Kidney (tissue), 13 donors: ENCODE measurements at regions not wholly inside any gene's neighbourhood (a gene's known extent, or its start where the extent isn't known, plus 50 kb on each side); places are given as distances from the start of the nearest gene placed in this dataset.

ENCODE experiments used
- DNase-seq, 5 donors: peaks; one replicate each; pipeline ENCODE4 v3.0.0-alpha.2; 2013 to 2020
- FAIRE-seq: peaks from 2 replicates; lab custom pipeline; 2012; peaks lifted over from hg19 to GRCh38; lab: Jason Lieb, UNC
- H3K27ac ChIP-seq, 2 donors: one replicate each; pipeline ENCODE4 v1.7.0; 2013; ENCODE audit warnings: low read depth in 2 of 2, low read length in 2 of 2, inconsistent platforms in 1 of 2
- H3K27me3 ChIP-seq: one replicate; pipeline ENCODE4 v1.7.1; 2013; ENCODE audit warnings: low read length, inconsistent platforms; ENCODE audit not compliant: control insufficient read depth, insufficient read depth
- H3K36me3 ChIP-seq, 3 donors: one replicate each; pipeline versions ENCODE4 v1.7.0 to v1.7.1; 2013; ENCODE audit warnings: low read length in 3 of 3, control low read depth in 1 of 3, inconsistent platforms in 1 of 3; ENCODE audit not compliant: insufficient read depth in 3 of 3, control insufficient read depth in 2 of 3
- H3K4me1 ChIP-seq, 3 donors: one replicate each; pipeline versions ENCODE4 v1.7.0 to v1.7.1; 2013; ENCODE audit warnings: low read length in 3 of 3, inconsistent platforms in 1 of 3, low read depth in 1 of 3; ENCODE audit not compliant: control insufficient read depth in 2 of 3, insufficient read depth in 2 of 3
- H3K4me3 ChIP-seq, 3 donors: one replicate each; pipeline versions ENCODE4 v1.7.0 to v1.8.1; 2013; ENCODE audit warnings: low read length in 3 of 3, control low read depth in 1 of 3, inconsistent platforms in 1 of 3
- H3K9ac ChIP-seq, 3 donors: one replicate each; pipeline versions ENCODE4 v1.7.0 to v1.7.1; 2013; ENCODE audit warnings: low read length in 3 of 3, control low read depth in 1 of 3, inconsistent platforms in 1 of 3
- H3K9me3 ChIP-seq, 3 donors: one replicate each; pipeline versions ENCODE4 v1.7.0 to v1.7.1; 2013; ENCODE audit warnings: low read length in 3 of 3, control low read depth in 1 of 3, inconsistent platforms in 1 of 3; ENCODE audit not compliant: control insufficient read depth in 2 of 3, insufficient read depth in 1 of 3
- intact Hi-C: fragments of 100-400 bp; cut with DNase I; formaldehyde crosslinking; loops from one replicate; pipeline ENCODE4 v1.11.1; 2022
- TF ChIP-seq, protein P1 (sequence below): IDR thresholded peaks from 3 replicates; pipeline ENCODE4 v1.5.1; 2012; ENCODE audit warnings: mild to moderate bottlenecking, moderate library complexity, borderline replicate concordance; ENCODE audit not compliant: insufficient read depth; ENCODE audit errors: extremely low read depth
- donor health status: control.
- donor health status: control.
- donor health status: control.
- donor health status: control.
- donor health status: control.
- donor health status: DM: yes; HTN: yes; CAD: no.
- donor health status: Normal renal cell carcinoma (clear cell type).

GRCh38 chr13:84294576-84294975, 412.3 kb upstream of the SLITRK1 start:
- Histone ChIP-seq H3K4me1 (no peaks in the 10 kb centered on the region), H3K36me3 (no peaks in the 10 kb centered on the region), H3K9me3 (no peaks in the 10 kb centered on the region), H3K27ac (no peak overlapping the region), H3K9ac (no peak overlapping the region), H3K4me3 (no peak overlapping the region), H3K27me3 (no peaks in the 10 kb centered on the region)
- intact Hi-C loops: no loop called here
- no peak for FAIRE-seq
- TF ChIP-seq, protein P1, sequence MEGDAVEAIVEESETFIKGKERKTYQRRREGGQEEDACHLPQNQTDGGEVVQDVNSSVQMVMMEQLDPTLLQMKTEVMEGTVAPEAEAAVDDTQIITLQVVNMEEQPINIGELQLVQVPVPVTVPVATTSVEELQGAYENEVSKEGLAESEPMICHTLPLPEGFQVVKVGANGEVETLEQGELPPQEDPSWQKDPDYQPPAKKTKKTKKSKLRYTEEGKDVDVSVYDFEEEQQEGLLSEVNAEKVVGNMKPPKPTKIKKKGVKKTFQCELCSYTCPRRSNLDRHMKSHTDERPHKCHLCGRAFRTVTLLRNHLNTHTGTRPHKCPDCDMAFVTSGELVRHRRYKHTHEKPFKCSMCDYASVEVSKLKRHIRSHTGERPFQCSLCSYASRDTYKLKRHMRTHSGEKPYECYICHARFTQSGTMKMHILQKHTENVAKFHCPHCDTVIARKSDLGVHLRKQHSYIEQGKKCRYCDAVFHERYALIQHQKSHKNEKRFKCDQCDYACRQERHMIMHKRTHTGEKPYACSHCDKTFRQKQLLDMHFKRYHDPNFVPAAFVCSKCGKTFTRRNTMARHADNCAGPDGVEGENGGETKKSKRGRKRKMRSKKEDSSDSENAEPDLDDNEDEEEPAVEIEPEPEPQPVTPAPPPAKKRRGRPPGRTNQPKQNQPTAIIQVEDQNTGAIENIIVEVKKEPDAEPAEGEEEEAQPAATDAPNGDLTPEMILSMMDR: no peak
- DNase-seq: no peak

DNA sequence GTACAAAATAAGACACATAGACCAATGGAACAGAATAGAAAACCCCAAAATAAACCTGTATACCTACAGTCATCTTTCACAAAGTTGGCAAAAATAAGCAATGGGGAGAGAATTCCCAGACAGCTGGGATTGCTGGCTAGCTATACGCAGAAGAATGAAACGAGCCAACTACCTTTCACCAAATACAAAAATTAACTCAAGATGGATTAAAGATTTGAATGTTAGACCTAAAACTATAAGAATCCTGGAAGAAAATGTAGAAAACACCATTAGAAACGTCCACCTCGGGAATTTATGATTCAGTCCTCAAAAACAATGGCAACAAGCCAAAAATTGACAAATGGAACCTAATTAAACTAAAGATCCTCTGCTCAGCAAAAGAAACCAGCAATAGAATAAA, 408.1 kb upstream of the SLITRK1 start:
- TF ChIP-seq, protein P1: no peak
- no peak for FAIRE-seq

GRCh38 chr13:84279166-84279565, 396.9 kb upstream of the SLITRK1 start:
- H3K4me1 ChIP-seq: no peaks in the 10 kb centered on the region
- intact Hi-C loops: no loop called here
- H3K4me3 ChIP-seq: no peak overlapping the region
- TF ChIP-seq, protein P1: no peak
- no peak overlapping the region for H3K9ac ChIP-seq
- no peaks in the 10 kb centered on the region for H3K9me3 ChIP-seq
- H3K27me3 ChIP-seq: no peaks in the 10 kb centered on the region
- no peaks in the 10 kb centered on the region for H3K36me3 ChIP-seq
- FAIRE-seq (no peak), DNase-seq (no peak)
- H3K27ac ChIP-seq: no peak overlapping the region

More for the DNA sequence above, 408.1 kb upstream of the SLITRK1 start:
- Histone ChIP-seq H3K4me1 (no peaks in the 10 kb centered on the region), H3K27ac (no peak overlapping the region), H3K4me3 (no peak overlapping the region), H3K36me3 (no peaks in the 10 kb centered on the region), H3K9ac (no peak overlapping the region), H3K9me3 (no peaks in the 10 kb centered on the region), H3K27me3 (no peaks in the 10 kb centered on the region)
- no peak for DNase-seq
- intact Hi-C loops: no loop called here
